Brain microvascular endothelial cell (primary cell): ENCODE measurements at regions not wholly inside any gene's neighbourhood (a gene's known extent, or its start where the extent isn't known, plus 50 kb on each side); places are given as distances from the start of the nearest gene placed in this dataset.

Experiments
- DNase-seq: peaks from one replicate; pipeline ENCODE4 v3.0.0-alpha.2; 2020
- H3K27ac ChIP-seq: fragments of 250-450 bp; sonication (Bioruptor Pico); 2 replicates; pipeline ENCODE4 v1.5.1; 2020; ENCODE audit warnings: mild to moderate bottlenecking, moderate library complexity
- H3K27me3 ChIP-seq: fragments of 250-450 bp; sonication (Bioruptor Pico); replicated peaks from 2 replicates; pipeline ENCODE4 v1.5.1; 2020; ENCODE audit warnings: mild to moderate bottlenecking
- H3K36me3 ChIP-seq: fragments of 250-450 bp; sonication (Bioruptor Pico); replicated peaks from 2 replicates; pipeline ENCODE4 v1.5.1; 2020; ENCODE audit warnings: mild to moderate bottlenecking
- H3K4me3 ChIP-seq: 2 replicates; pipeline ENCODE4 v1.5.1; 2011; ENCODE audit warnings: low read depth, mild to moderate bottlenecking, control low read depth, low read length, moderate library complexity
- CTCF ChIP-seq: IDR thresholded peaks from 2 replicates; pipeline ENCODE4 v1.5.1; 2011; ENCODE audit warnings: low read depth, mild to moderate bottlenecking, moderate library complexity, low read length, control low read depth, inconsistent platforms; ENCODE audit errors: missing control alignments
- in situ Hi-C: cut with HindIII; loops from 2 replicates; pipeline ENCODE4 v1.10.0; 2017; ENCODE audit warnings: low sequenced_read_pairs, low pct_ligation_motif_present

- H3K36me3 ChIP-seq, result no peaks in the 10 kb centered on the region
- in situ Hi-C loops, result no loop called here
- H3K4me3 ChIP-seq, result no peak overlapping the region
- DNase-seq, result no peak
- no peaks in the 10 kb centered on the region for H3K27me3 ChIP-seq
- TF ChIP-seq CTCF, result no peak
- H3K27ac ChIP-seq, result no peak overlapping the region
Measured at GRCh38 chr18:14914771-14915170, 166.8 kb downstream of the ANKRD30B start.

GRCh38 chr18:14916181-14916580 lies 168.2 kb downstream of the ANKRD30B start:
- no peak for DNase-seq
- no peak for TF ChIP-seq CTCF
- H3K27me3 ChIP-seq, result no peaks in the 10 kb centered on the region
- H3K36me3 ChIP-seq, result no peaks in the 10 kb centered on the region
- in situ Hi-C loops, result no loop called here
- H3K27ac ChIP-seq, result no peak overlapping the region
- no peak overlapping the region for H3K4me3 ChIP-seq

- H3K4me3 ChIP-seq, result no peak overlapping the region
- no peak for TF ChIP-seq CTCF
- in situ Hi-C loops, result no loop called here
- no peak overlapping the region for H3K27ac ChIP-seq
- H3K27me3 ChIP-seq, result no peaks in the 10 kb centered on the region
- DNase-seq, result no peak
- no peaks in the 10 kb centered on the region for H3K36me3 ChIP-seq
Measured at GRCh38 chr18:14916851-14917250, 168.9 kb downstream of the ANKRD30B start.

GRCh38 chr18:14917311-14917710 lies 169.3 kb downstream of the ANKRD30B start:
- no peak for DNase-seq
- H3K4me3 ChIP-seq, result no peak overlapping the region
- in situ Hi-C loops, result no loop called here
- TF ChIP-seq CTCF, result no peak
- H3K27me3 ChIP-seq, result no peaks in the 10 kb centered on the region
- H3K36me3 ChIP-seq, result no peaks in the 10 kb centered on the region
- no peak overlapping the region for H3K27ac ChIP-seq

- no peak for DNase-seq
- H3K36me3 ChIP-seq, result no peaks in the 10 kb centered on the region
- in situ Hi-C loops, result no loop called here
- H3K27ac ChIP-seq, result no peak overlapping the region
- no peaks in the 10 kb centered on the region for H3K27me3 ChIP-seq
- no peak overlapping the region for H3K4me3 ChIP-seq
- no peak for TF ChIP-seq CTCF
Measured at GRCh38 chr18:14919666-14920065, 171.7 kb downstream of the ANKRD30B start.

GRCh38 chr18:14921031-14921430 lies 173.1 kb downstream of the ANKRD30B start:
- TF ChIP-seq CTCF, result no peak
- Histone ChIP-seq H3K27ac (no peak overlapping the region), H3K36me3 (no peaks in the 10 kb centered on the region), H3K4me3 (no peak overlapping the region), H3K27me3 (no peaks in the 10 kb centered on the region)
- in situ Hi-C loops, result no loop called here
- DNase-seq, result no peak
